Transverse colon (tissue), 4 donors: ENCODE measurements at regions not wholly inside any gene's neighbourhood (a gene's known extent, or its start where the extent isn't known, plus 50 kb on each side); places are given as distances from the start of the nearest gene placed in this dataset.

Experiments
- DNase-seq: peaks from one replicate; pipeline ENCODE4 v3.0.0-alpha.2; 2019
- H3K27ac ChIP-seq, 4 donors: fragments of 200-600 bp; sonication (generic); 2 replicates each; pipeline ENCODE4 v1.5.1; 2016 to 2018; ENCODE audit warnings: inconsistent platforms in 4 of 4
- H3K27me3 ChIP-seq: fragments of 200-600 bp; sonication (generic); 2 replicates; pipeline ENCODE4 v1.5.1; 2017; ENCODE audit warnings: inconsistent platforms
- H3K36me3 ChIP-seq, 4 donors: fragments of 200-600 bp; sonication (generic); 2 replicates each; pipeline ENCODE4 v1.5.1; 2017 to 2019; ENCODE audit warnings: inconsistent platforms in 4 of 4
- H3K4me1 ChIP-seq, 4 donors: fragments of 200-600 bp; sonication (generic); 2 replicates each; pipeline ENCODE4 v1.5.1; 2017 to 2020; ENCODE audit warnings: inconsistent platforms in 4 of 4
- H3K4me3 ChIP-seq, 4 donors: fragments of 200-600 bp; sonication (generic); 1 replicate in 1 of 4; 2 replicates in 3 of 4; pipeline versions ENCODE4 v1.5.1 to v1.6.1; 2017 to 2019; ENCODE audit warnings: inconsistent platforms in 4 of 4
- H3K9me3 ChIP-seq, 2 donors: fragments of 200-600 bp; sonication (generic); 2 replicates each; pipeline ENCODE4 v1.5.1; 2017 to 2019; ENCODE audit warnings: inconsistent platforms in 2 of 2
- CTCF ChIP-seq, 5 experiments: fragments of 200-600 bp in 3 of 5; fragments of 450-650 bp in 2 of 5; sonication (generic) in 3 of 5; IDR thresholded peaks; 1 replicate in 2 of 5; 2 replicates in 3 of 5; pipeline ENCODE4 v1.5.1; 2016 to 2017; ENCODE audit warnings: antibody characterized with exemption in 5 of 5, inconsistent platforms in 3 of 5, mild to moderate bottlenecking in 2 of 5, moderate library complexity in 1 of 5
- EP300 ChIP-seq: sonication (generic); formaldehyde crosslinking; IDR thresholded peaks from one replicate; pipeline ENCODE4 v1.6.1; 2017; ENCODE audit warnings: antibody characterized with exemption, low read depth
- POLR2A ChIP-seq: fragments of 450-650 bp; IDR thresholded peaks from one replicate; pipeline ENCODE4 v1.6.1; 2016; ENCODE audit warnings: antibody characterized with exemption, mild to moderate bottlenecking, moderate library complexity
- POLR2AphosphoS5 ChIP-seq, 3 donors: sonication (generic); formaldehyde crosslinking; IDR thresholded peaks; one replicate each; pipeline ENCODE4 v1.6.1; 2016; ENCODE audit warnings: antibody characterized with exemption in 3 of 3
- WGBS, 2 donors: methylation state at CpG; one replicate each; pipeline ENCODE4 v1.1.5; 2018; ENCODE audit warnings: low coverage in 1 of 2; 5-methylcytosine and 5-hydroxymethylcytosine counted together
- in situ Hi-C, 4 donors: fragments of 200-750 bp; cut with MboI; loops; one replicate each; pipeline versions ENCODE4 v1.15.0 to v1.15.1; 2017; ENCODE audit warnings: low sequenced_read_pairs in 3 of 4, low pct_ligation_motif_present in 1 of 4, low pct_unique_long_range_greater_than_20kb in 1 of 4
- intact Hi-C: fragments of 100-400 bp; cut with DNase I; formaldehyde crosslinking; loops from one replicate; pipeline ENCODE4 v1.15.1; 2023; ENCODE audit warnings: low total_unique reads

- H3K4me3 ChIP-seq, result no peak overlapping the region
- H3K36me3 ChIP-seq, result no peaks in the 10 kb centered on the region
- TF ChIP-seq CTCF (IDR thresholded peaks at IDR 0.05) (no peak), POLR2A (no peak), POLR2AphosphoS5 (IDR thresholded peaks at IDR 0.05) (no peak), EP300 (no peak)
- H3K27ac ChIP-seq, result no peak overlapping the region
- no peaks in the 10 kb centered on the region for H3K27me3 ChIP-seq
- no peaks in the 10 kb centered on the region for H3K4me1 ChIP-seq
- no peak for DNase-seq
- no peaks in the 10 kb centered on the region for H3K9me3 ChIP-seq
- in situ Hi-C loops, result no loop called here
- intact Hi-C loops, result no loop called here
- 57 to 71% methylated on average over 3 of the region's 3 CpGs for whole genome bisulfite sequencing, 2 donors
Observed at GRCh38 chr1:87262688-87263087, 66.0 kb upstream of the LMO4 start.

- TF ChIP-seq POLR2AphosphoS5 (IDR thresholded peaks at IDR 0.05) (no peak), CTCF (IDR thresholded peaks at IDR 0.05) (no peak), EP300 (no peak)
- H3K27ac ChIP-seq, result no peak overlapping the region
- in situ Hi-C loops, result no loop called here
- WGBS, 2 donors, result 59 to 71% methylated on average over 2 of the region's 2 CpGs
- H3K9me3 ChIP-seq, result no peaks in the 10 kb centered on the region
- intact Hi-C loops, result no loop called here
- H3K27me3 ChIP-seq, result no peaks in the 10 kb centered on the region
- no peak for DNase-seq
- no peak overlapping the region for H3K4me3 ChIP-seq
- no peaks in the 10 kb centered on the region for H3K36me3 ChIP-seq
- no peaks in the 10 kb centered on the region for H3K4me1 ChIP-seq
Observed at GRCh38 chr1:87263281-87263680, 65.4 kb upstream of the LMO4 start.

GRCh38 chr1:87263785-87264184 is 64.9 kb upstream of the LMO4 start:
- no peak overlapping the region for H3K27ac ChIP-seq
- no peaks in the 10 kb centered on the region for H3K4me1 ChIP-seq
- no peaks in the 10 kb centered on the region for H3K27me3 ChIP-seq
- no peaks in the 10 kb centered on the region for H3K9me3 ChIP-seq
- no peaks in the 10 kb centered on the region for H3K36me3 ChIP-seq
- in situ Hi-C loops (no loop called here), intact Hi-C loops (no loop called here)
- H3K4me3 ChIP-seq, result no peak overlapping the region
- no peak for DNase-seq
- TF ChIP-seq EP300 (no peak), CTCF (IDR thresholded peaks at IDR 0.05) (no peak), POLR2A (no peak), POLR2AphosphoS5 (IDR thresholded peaks at IDR 0.05) (no peak)

GRCh38 chr1:87264976-87265375 is 63.7 kb upstream of the LMO4 start:
- Histone ChIP-seq H3K27me3 (no peaks in the 10 kb centered on the region), H3K27ac (no peak overlapping the region), H3K4me3 (no peak overlapping the region), H3K36me3 (no peaks in the 10 kb centered on the region), H3K4me1 (no peaks in the 10 kb centered on the region), H3K9me3 (no peaks in the 10 kb centered on the region)
- in situ Hi-C loops (no loop called here), intact Hi-C loops (no loop called here)
- no peak for DNase-seq
- WGBS, 2 donors, result 54 to 68% methylated on average over 3 of the region's 3 CpGs
- TF ChIP-seq POLR2A (no peak), CTCF (IDR thresholded peaks at IDR 0.05) (no peak), EP300 (no peak), POLR2AphosphoS5 (IDR thresholded peaks at IDR 0.05) (no peak)
